ENCODE measurements at regions not wholly inside any gene's neighbourhood (a gene's known extent, or its start where the extent isn't known, plus 50 kb on each side); places are given as distances from the start of the nearest gene placed in this dataset.

DNA sequence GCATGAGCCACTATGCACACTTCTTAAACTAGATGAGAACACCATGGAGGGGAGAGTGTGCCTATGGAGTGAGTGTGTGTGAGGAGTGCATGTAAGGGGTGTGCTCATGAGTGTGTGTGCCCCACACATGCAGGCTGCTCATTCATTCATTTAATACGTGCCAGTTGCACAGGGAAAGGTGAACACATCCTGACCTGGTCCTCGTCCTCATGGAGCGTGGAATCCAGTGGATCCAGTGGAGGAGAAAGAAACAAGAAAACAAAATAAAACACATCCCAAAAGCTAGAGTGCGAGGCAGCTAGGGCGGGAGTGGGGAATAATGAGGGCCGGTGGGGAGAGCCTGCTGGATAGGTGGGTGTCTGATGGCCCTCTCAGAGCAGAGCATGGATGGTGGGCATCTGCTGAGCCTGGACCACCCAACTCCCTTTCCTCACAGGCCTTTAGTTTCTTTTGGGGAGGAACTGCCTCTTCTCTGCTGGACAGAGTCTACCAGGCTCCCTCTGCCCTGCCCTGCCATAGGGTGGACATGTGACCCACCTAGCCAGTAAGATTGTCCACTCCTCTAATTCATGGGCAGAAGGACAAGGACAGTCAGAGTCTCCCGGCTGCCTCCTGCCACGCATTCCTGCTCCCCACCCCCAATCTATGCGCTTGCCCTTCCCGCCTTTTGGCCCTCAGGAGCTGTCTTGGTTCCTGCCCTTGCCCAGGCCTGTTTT lies 204.3 kb downstream of the RAB11FIP4 start:
- no peak for ATAC-seq
- intact Hi-C loops (cut with DNase I, micrococcal nuclease): no loop called here
- ChIA-PET POLR2A (no interaction called here), CTCF (no interaction called here)
- DNase-seq: no peak
- H3K27ac Mint-ChIP-seq: no peak overlapping the region
- no peaks in the 10 kb centered on the region for H3K9me3 Mint-ChIP-seq (ENCODE audit: low read depth)
- H3K4me1 Mint-ChIP-seq: peaks cover 2% of the 10 kb centered on the region
- no peaks in the 10 kb centered on the region for H3K36me3 Mint-ChIP-seq (ENCODE audit: low read depth)
- no peak overlapping the region for H3K4me3 Mint-ChIP-seq
- H3K27me3 Mint-ChIP-seq: no peaks in the 10 kb centered on the region

DNA sequence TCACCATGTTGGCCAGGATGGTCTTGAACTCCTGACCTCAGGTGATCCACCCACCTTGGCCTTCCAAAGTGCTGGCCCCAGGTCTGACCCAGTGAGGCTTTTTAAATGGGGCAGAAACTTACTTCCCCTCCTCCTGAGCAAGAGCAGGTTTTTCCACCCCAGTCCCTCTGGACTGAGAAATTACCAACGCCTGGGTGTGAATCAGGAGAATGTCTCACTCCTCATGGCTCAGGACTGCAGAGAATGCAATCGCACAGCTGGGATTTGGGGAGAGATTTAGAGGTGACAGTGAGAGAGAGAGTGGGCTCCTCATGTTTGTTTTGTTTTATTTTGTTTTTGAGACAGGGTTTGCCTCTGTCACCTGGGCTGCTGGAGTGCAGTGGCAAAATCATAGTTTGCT lies 203.6 kb downstream of the RAB11FIP4 start:
- no peaks in the 10 kb centered on the region for H3K9me3 Mint-ChIP-seq (ENCODE audit: low read depth)
- no peak overlapping the region for H3K27ac Mint-ChIP-seq
- no peaks in the 10 kb centered on the region for H3K27me3 Mint-ChIP-seq
- intact Hi-C loops (cut with DNase I, micrococcal nuclease): no loop called here
- H3K36me3 Mint-ChIP-seq (ENCODE audit: low read depth): no peaks in the 10 kb centered on the region
- no peak for DNase-seq
- ChIA-PET POLR2A (no interaction called here), CTCF (no interaction called here)
- ATAC-seq: no peak
- H3K4me3 Mint-ChIP-seq: no peak overlapping the region
- peaks cover 2% of the 10 kb centered on the region for H3K4me1 Mint-ChIP-seq

GRCh38 chr17:31594416-31594815 lies 202.9 kb downstream of the RAB11FIP4 start:
- no peak for DNase-seq
- CTCF ChIA-PET: no interaction called here

DNA sequence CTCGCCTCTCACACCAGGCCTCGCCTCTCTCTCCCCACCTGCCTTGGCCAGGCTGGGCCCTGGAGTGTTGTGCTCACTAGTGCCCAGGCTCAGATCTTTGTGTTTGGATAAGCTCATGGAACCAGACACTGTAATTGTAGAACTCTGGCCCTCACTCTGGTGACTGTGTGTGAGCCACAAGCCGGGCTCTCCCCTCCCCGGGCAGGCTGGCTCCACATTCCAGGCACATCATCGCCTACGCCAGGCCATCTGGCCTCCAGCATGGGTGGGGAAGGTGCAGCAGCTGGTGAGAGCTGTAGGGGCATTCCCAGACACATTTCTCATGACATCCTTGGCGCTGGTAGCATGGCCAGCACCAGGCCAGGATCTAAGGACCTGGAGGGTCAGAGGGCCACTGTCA lies 202.3 kb downstream of the RAB11FIP4 start:
- ChIA-PET CTCF (no interaction called here), POLR2A (no interaction called here)
- no peak for ATAC-seq
- intact Hi-C loops (cut with DNase I, micrococcal nuclease): no loop called here
- no peaks in the 10 kb centered on the region for H3K27me3 Mint-ChIP-seq
- H3K27ac Mint-ChIP-seq: no peak overlapping the region
- H3K4me1 Mint-ChIP-seq: peaks cover 2% of the 10 kb centered on the region
- H3K4me3 Mint-ChIP-seq: no peak overlapping the region
- no peaks in the 10 kb centered on the region for H3K9me3 Mint-ChIP-seq (ENCODE audit: low read depth)
- no peak for DNase-seq
- no peaks in the 10 kb centered on the region for H3K36me3 Mint-ChIP-seq (ENCODE audit: low read depth)

More at GRCh38 chr17:31594416-31594815, 202.9 kb downstream of the RAB11FIP4 start:
- peaks cover 2% of the 10 kb centered on the region for H3K4me1 Mint-ChIP-seq
- no peak for ATAC-seq
- H3K9me3 Mint-ChIP-seq (ENCODE audit: low read depth): no peaks in the 10 kb centered on the region
- POLR2A ChIA-PET: no interaction called here
- intact Hi-C loops (cut with DNase I, micrococcal nuclease): no loop called here
- H3K4me3 Mint-ChIP-seq: no peak overlapping the region
- no peak overlapping the region for H3K27ac Mint-ChIP-seq
- no peaks in the 10 kb centered on the region for H3K27me3 Mint-ChIP-seq
- H3K36me3 Mint-ChIP-seq (ENCODE audit: low read depth): no peaks in the 10 kb centered on the region

- H3K27me3 Mint-ChIP-seq: no peaks in the 10 kb centered on the region
- no peak for DNase-seq
- no peak overlapping the region for H3K4me3 Mint-ChIP-seq
- peaks cover 2% of the 10 kb centered on the region for H3K4me1 Mint-ChIP-seq
- ATAC-seq: no peak
- H3K36me3 Mint-ChIP-seq (ENCODE audit: low read depth): no peaks in the 10 kb centered on the region
- ChIA-PET CTCF (interaction anchor here (0.6 kb wide), 1 partner anchor 96 kb away, joined by 3 read pairs; no protein-coding TSS in a partner anchor), POLR2A (no interaction called here)
- H3K27ac Mint-ChIP-seq: no peak overlapping the region
- intact Hi-C loops (cut with DNase I, micrococcal nuclease): no loop called here
- no peaks in the 10 kb centered on the region for H3K9me3 Mint-ChIP-seq (ENCODE audit: low read depth)
Measured at GRCh38 chr17:31591924-31592323, 200.4 kb downstream of the RAB11FIP4 start.

DNA sequence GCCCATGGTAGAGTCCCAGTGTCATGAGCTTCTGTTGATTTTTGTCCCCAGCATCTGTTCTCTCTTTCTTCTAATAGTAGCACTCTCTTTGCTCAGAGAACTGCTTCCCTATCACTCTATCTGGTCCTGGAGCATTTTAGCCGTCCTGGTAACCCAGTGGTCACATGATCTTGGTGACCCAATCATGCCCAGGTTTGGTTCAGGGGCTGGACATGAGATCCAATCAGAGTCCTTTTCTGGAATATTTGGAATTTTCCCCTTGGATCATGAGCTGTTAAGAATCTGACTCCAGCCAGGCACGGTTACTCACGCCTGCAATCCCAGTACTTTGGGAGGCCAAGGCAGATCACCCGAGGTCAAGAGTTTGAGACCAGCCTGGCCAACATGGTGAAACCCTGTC lies 197.0 kb downstream of the RAB11FIP4 start:
- no peaks in the 10 kb centered on the region for H3K36me3 Mint-ChIP-seq (ENCODE audit: low read depth)
- DNase-seq (no peak), ATAC-seq (no peak)
- intact Hi-C loops (cut with DNase I, micrococcal nuclease): no loop called here
- no peaks in the 10 kb centered on the region for H3K9me3 Mint-ChIP-seq (ENCODE audit: low read depth)
- no peak overlapping the region for H3K4me3 Mint-ChIP-seq
- ChIA-PET POLR2A (no interaction called here), CTCF (interaction anchor here (0.6 to 1.8 kb wide), 3 partner anchors 14 to 204 kb away, joined by 3 to 4 read pairs (median 4); no protein-coding TSS in a partner anchor)
- H3K4me1 Mint-ChIP-seq: no peaks in the 10 kb centered on the region
- no peaks in the 10 kb centered on the region for H3K27me3 Mint-ChIP-seq
- H3K27ac Mint-ChIP-seq: no peak overlapping the region

GRCh38 chr17:31588034-31588433 lies 196.6 kb downstream of the RAB11FIP4 start:
- POLR2A ChIA-PET: no interaction called here
- DNase-seq (no peak), ATAC-seq (no peak)
- Mint-ChIP-seq H3K4me1 (no peaks in the 10 kb centered on the region), H3K27ac (no peak overlapping the region), H3K9me3 (ENCODE audit: low read depth) (no peaks in the 10 kb centered on the region), H3K27me3 (no peaks in the 10 kb centered on the region), H3K4me3 (no peak overlapping the region), H3K36me3 (ENCODE audit: low read depth) (no peaks in the 10 kb centered on the region)
- CTCF ChIA-PET: interaction anchor here (0.6 to 1.8 kb wide), 2 partner anchors 14 to 204 kb away, joined by 3 to 4 read pairs; no protein-coding TSS in a partner anchor
- intact Hi-C loops (cut with DNase I, micrococcal nuclease): no loop called here

Data from activated CD4-positive, alpha-beta T cell treated with anti-CD3 and anti-CD28 coated beads for 36 hours (primary cell).